ENCODE measurements at regions not wholly inside any gene's neighbourhood (a gene's known extent, or its start where the extent isn't known, plus 50 kb on each side); places are given as distances from the start of the nearest gene placed in this dataset.
"Not testable (repeated sequence)": the region's sequence is repeated elsewhere in the genome, so short reads cannot be mapped to it uniquely, and the experiment has no call there.

DNA sequence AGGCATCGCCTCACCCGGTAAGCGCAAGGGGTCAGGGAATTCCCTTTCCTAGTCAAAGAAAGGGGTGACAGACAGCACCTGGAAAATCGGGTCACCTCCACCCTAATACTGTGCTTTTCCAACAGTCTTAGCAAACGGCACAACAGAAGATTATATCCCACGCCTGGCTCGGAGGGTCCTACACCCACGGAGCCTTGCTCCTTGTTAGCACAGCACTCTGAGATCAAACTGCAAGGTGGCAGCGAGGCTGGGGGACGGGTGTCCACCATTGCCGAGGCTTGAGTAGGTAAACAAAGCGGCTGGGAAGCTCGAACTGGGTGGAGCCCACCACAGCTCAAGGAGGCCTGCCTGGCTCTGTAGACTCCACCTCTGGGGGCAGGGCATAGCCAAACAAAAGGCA is 315.6 kb downstream of the LTN1 start:
- TF ChIP-seq ARNT, TARDBP (IDR thresholded peaks at IDR 0.05): not testable (repeated sequence)

All from HEK293T (cell line).